ENCODE measurements at regions not wholly inside any gene's neighbourhood (a gene's known extent, or its start where the extent isn't known, plus 50 kb on each side); places are given as distances from the start of the nearest gene placed in this dataset.

- TF ChIP-seq CTCF (IDR thresholded peaks at IDR 0.05) (no peak), POLR2A (IDR thresholded peaks at IDR 0.05) (no peak)
Measured at GRCh38 chr13:70203661-70204229, 95.5 kb upstream of the KLHL1 start.
